GM23248 (cell line): ENCODE measurements at regions not wholly inside any gene's neighbourhood (a gene's known extent, or its start where the extent isn't known, plus 50 kb on each side); places are given as distances from the start of the nearest gene placed in this dataset.

Experiments
- EZH2 ChIP-seq: fragments of 200-600 bp; sonication (generic); IDR thresholded peaks from 2 replicates; pipeline ENCODE4 v1.6.1; 2018; ENCODE audit warnings: antibody characterized with exemption, mild to moderate bottlenecking; ENCODE audit not compliant: insufficient read depth, poor library complexity, severe bottlenecking
- EZH2phosphoT487 ChIP-seq: fragments of 200-600 bp; sonication (generic); IDR thresholded peaks from 2 replicates; pipeline ENCODE4 v1.6.1; 2018; ENCODE audit warnings: antibody characterized with exemption, moderate library complexity, mild to moderate bottlenecking, low read depth; ENCODE audit not compliant: insufficient read depth

GRCh38 chr16:13684819-13685563, 235.0 kb upstream of the ERCC4 start:
- TF ChIP-seq EZH2phosphoT487 (no peak), EZH2 (no peak)
